ENCODE measurements at regions not wholly inside any gene's neighbourhood (a gene's known extent, or its start where the extent isn't known, plus 50 kb on each side); places are given as distances from the start of the nearest gene placed in this dataset.

- DNase-seq, result no peak
These were observed 58.0 kb upstream of the FAM20A start for GRCh38 chr17:68658999-68659780.

DNA sequence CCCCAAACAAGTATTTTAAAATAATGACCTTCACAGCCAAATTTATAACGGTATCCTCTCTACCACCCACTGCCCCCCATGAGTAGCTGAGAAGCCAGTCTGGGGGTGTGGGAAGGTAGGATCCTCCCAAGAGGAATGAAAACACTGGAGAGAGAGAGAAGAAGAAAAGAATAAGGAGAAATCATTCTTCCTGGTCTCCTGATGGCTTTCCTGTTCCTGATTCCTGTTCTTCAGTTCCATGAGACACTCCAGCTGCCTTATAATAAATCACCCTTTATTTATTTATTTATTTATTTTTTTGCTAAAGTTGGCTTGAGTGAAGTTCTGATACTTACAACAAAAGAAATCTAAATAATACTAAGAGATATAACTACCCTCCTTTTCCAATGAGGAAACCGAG lies 56.4 kb upstream of the FAM20A start:
- DNase-seq, result no peak

- DNase-seq, result no peak
These were observed 56.0 kb upstream of the FAM20A start for GRCh38 chr17:68657166-68657565.

DNA sequence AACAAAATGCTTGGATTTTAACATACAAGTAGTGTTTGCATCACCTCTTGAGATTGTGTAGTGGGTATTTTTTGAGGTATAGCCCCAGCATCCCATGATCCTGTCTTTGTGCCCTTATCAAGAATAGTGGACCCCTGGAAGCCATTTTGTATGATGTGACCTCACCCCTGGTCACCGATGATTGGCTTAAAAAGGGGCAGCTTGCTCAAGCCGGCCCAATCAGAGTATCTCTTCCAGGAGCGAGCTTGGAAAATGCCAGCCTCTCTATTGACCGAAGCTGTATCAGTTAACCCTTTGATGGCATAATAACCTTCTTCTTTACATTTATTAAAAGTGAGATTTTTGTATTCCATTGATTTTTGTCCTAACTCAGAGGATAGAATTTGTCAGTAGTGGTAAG lies 55.5 kb upstream of the FAM20A start:
- DNase-seq, result no peak
